ENCODE measurements at regions not wholly inside any gene's neighbourhood (a gene's known extent, or its start where the extent isn't known, plus 50 kb on each side); places are given as distances from the start of the nearest gene placed in this dataset.

DNA sequence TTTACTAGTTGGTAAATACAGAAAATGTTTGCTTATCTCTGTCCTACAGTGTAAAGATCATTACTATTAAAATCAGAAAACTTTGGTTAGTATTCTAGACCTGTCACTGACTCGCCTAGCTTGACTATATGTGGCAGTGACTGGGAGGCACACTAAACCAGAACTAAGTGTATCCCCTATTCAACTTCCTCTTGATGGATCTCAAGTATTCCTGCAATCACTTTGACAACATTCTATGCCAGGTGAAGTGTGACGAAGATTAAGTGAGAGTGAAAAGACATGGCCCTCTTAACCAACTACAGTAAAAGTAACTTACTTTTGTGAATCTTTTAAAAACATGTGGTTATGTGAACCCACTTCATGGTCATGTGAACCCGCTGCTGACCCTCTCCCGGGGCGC, 223.0 kb upstream of the ADAMTS5 start:
- H3K9me3 ChIP-seq (ENCODE audit: control insufficient read depth, low read length, poor library complexity, severe bottlenecking) = no peaks in the 10 kb centered on the region
- Mint-ChIP-seq H3K27ac (no peak overlapping the region), H3K4me1 (no peaks in the 10 kb centered on the region), H3K27me3 (no peaks in the 10 kb centered on the region), H3K36me3 (ENCODE audit: low read depth) (no peaks in the 10 kb centered on the region), H3K4me3 (no peak overlapping the region)
- DNase-seq = no peak
- no peak for ATAC-seq

DNA sequence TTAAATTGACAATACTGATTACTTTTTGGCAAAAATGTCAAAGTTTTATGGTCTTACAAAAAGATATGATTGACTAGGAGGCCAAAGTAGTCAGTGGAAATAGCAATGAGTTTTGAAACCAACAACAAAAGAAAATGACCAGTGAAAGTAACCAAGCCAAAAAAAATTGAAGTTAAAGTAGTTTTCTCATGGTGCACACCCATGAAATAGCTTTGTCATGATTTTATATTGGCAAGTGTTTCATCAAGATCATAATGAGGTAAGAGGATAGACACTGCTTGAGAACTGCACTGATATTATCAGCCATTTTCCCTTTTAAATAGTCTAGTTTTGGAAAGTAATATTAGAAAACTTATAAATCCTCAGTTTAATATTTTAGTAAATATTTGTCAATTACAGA, 206.2 kb upstream of the ADAMTS5 start:
- Mint-ChIP-seq H3K4me1 (no peaks in the 10 kb centered on the region), H3K27ac (no peak overlapping the region), H3K4me3 (no peak overlapping the region), H3K36me3 (ENCODE audit: low read depth) (no peaks in the 10 kb centered on the region), H3K27me3 (no peaks in the 10 kb centered on the region)
- ATAC-seq = no peak
- DNase-seq = no peak
- no peaks in the 10 kb centered on the region for H3K9me3 ChIP-seq (ENCODE audit: control insufficient read depth, low read length, poor library complexity, severe bottlenecking)

DNA sequence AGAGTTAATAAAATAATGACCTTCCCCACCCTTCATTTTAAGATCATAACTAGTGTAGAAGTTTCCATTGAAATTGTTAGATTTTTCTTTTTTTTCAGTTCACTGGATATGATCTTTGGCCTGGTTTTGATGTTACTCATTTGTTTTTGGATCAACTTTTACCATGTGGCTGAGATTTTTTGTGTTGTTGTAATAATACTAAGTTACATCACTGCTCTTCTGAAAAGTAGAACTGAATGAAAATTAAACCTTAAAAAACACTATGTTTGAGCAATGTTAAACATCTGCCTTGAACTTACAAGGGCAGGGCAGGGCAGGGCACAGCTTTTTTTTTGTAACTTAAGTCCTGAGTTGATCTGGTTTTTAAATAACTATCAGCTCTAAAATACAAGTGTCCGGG, 204.8 kb upstream of the ADAMTS5 start:
- H3K36me3 Mint-ChIP-seq (ENCODE audit: low read depth) = no peaks in the 10 kb centered on the region
- H3K4me3 Mint-ChIP-seq = no peak overlapping the region
- H3K9me3 ChIP-seq (ENCODE audit: control insufficient read depth, low read length, poor library complexity, severe bottlenecking) = no peaks in the 10 kb centered on the region
- no peak overlapping the region for H3K27ac Mint-ChIP-seq
- no peaks in the 10 kb centered on the region for H3K4me1 Mint-ChIP-seq
- ATAC-seq = no peak
- DNase-seq = no peak
- no peaks in the 10 kb centered on the region for H3K27me3 Mint-ChIP-seq

DNA sequence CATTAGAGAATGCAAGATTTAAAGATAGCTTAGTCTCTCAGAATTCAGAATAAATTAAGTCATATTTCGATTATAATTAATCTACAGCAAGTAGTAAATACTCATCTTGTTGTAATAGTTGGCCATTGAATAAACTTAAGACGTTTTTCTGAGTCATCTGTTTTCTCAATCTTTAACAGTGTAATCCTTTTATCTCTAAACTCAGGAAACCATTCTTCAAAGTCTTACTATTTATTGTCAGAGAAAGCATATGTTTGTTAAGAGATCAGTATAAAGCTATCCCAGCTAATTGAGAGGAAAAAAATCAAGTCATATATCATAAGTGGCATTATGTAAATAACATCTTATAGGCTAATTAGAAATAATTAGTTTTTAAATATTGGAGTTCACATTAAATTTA, 201.2 kb upstream of the ADAMTS5 start:
- no peaks in the 10 kb centered on the region for H3K27me3 Mint-ChIP-seq
- no peak overlapping the region for H3K27ac Mint-ChIP-seq
- DNase-seq = no peak
- H3K9me3 ChIP-seq (ENCODE audit: control insufficient read depth, low read length, poor library complexity, severe bottlenecking) = no peaks in the 10 kb centered on the region
- no peaks in the 10 kb centered on the region for H3K36me3 Mint-ChIP-seq (ENCODE audit: low read depth)
- no peaks in the 10 kb centered on the region for H3K4me1 Mint-ChIP-seq
- no peak for ATAC-seq
- H3K4me3 Mint-ChIP-seq = no peak overlapping the region

DNA sequence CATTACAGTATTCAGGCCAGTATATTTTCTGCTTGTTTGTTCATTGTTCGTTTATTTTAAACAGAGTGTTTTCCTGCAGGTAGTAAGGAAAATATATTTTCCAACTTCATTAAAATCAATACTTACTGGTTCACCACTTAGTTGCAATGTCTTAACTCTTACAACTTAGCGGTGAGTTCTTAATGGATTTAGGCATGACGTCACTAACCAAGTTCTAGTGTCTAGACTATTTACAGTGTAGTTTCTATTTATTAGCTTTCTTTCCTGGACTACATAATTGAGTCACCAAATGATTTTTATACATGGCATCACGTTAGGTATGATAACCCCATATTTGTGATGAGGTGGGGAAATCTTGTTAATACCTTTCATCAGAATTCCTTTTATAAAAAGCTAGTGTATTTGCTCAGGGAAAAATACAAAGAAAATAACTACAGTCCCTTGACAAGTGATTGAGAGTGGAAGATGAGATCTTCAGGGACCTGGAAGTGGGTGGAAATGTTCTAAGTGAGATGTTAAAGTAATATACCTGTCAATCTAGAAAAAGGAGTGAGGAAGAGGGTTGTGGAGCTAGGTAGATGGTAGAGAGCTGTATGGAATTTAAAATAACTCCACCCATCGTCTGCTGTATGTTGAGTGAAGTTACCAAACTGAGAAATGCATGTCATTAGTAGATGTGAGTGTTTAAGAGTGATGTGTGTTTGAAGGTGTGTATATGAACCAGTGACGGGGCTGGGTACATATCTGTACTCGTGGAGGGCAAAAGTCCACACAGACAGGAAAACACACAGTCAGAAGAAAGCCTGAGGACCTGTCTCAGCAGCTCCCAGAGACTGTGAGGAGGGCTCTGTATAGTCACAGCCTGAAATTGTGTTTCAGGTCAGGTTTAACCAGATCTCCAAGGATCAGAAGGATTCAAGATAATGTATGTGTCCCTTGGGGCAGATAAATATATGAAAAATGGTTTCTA, 197.6 kb upstream of the ADAMTS5 start:
- Mint-ChIP-seq H3K36me3 (ENCODE audit: low read depth) (no peaks in the 10 kb centered on the region), H3K27ac (no peak overlapping the region), H3K4me3 (no peak overlapping the region), H3K27me3 (no peaks in the 10 kb centered on the region), H3K4me1 (no peaks in the 10 kb centered on the region)
- DNase-seq (no peak), ATAC-seq (no peak)
- H3K9me3 ChIP-seq (ENCODE audit: control insufficient read depth, low read length, poor library complexity, severe bottlenecking) = no peaks in the 10 kb centered on the region

- H3K4me3 Mint-ChIP-seq = no peak overlapping the region
- H3K4me1 Mint-ChIP-seq = no peaks in the 10 kb centered on the region
- no peaks in the 10 kb centered on the region for H3K9me3 ChIP-seq (ENCODE audit: control insufficient read depth, low read length, poor library complexity, severe bottlenecking)
- no peaks in the 10 kb centered on the region for H3K27me3 Mint-ChIP-seq
- no peaks in the 10 kb centered on the region for H3K36me3 Mint-ChIP-seq (ENCODE audit: low read depth)
- DNase-seq = no peak
- ATAC-seq = no peak
- no peak overlapping the region for H3K27ac Mint-ChIP-seq
Observed at GRCh38 chr21:27158967-27159366, 192.1 kb upstream of the ADAMTS5 start.

DNA sequence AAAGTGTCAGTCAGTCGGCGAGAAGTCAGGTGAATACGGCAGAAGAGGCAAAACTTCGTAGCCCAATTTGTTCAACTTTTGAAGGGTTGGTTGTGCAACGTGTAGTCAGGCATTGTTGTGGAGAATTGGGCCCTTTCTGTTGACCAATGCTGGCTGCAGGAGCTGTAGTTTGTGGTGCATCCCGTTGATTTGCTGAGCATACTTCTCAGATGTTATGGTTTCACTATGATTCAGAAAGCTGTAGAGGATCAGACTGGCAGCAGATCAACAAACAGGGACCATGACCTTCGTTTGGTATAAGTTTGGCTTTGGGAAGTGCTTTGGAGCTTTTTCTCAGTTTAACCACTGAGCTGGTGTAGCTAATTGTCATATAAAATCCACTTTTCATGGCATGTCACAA, 190.2 kb upstream of the ADAMTS5 start:
- Mint-ChIP-seq H3K27me3 (no peaks in the 10 kb centered on the region), H3K27ac (no peak overlapping the region), H3K36me3 (ENCODE audit: low read depth) (no peaks in the 10 kb centered on the region), H3K4me3 (no peak overlapping the region), H3K4me1 (no peaks in the 10 kb centered on the region)
- no peaks in the 10 kb centered on the region for H3K9me3 ChIP-seq (ENCODE audit: control insufficient read depth, low read length, poor library complexity, severe bottlenecking)
- ATAC-seq (no peak), DNase-seq (no peak)

- H3K27me3 Mint-ChIP-seq = no peaks in the 10 kb centered on the region
- H3K4me1 Mint-ChIP-seq = no peaks in the 10 kb centered on the region
- no peak overlapping the region for H3K4me3 Mint-ChIP-seq
Observed at GRCh38 chr21:27156666-27157065, 189.8 kb upstream of the ADAMTS5 start.

GRCh38 chr21:27155130-27155500, 188.2 kb upstream of the ADAMTS5 start:
- Mint-ChIP-seq H3K4me1 (no peaks in the 10 kb centered on the region), H3K27me3 (no peaks in the 10 kb centered on the region), H3K4me3 (no peak overlapping the region), H3K27ac (no peak overlapping the region), H3K36me3 (ENCODE audit: low read depth) (no peaks in the 10 kb centered on the region)
- ATAC-seq = no peak
- H3K9me3 ChIP-seq (ENCODE audit: control insufficient read depth, low read length, poor library complexity, severe bottlenecking) = no peaks in the 10 kb centered on the region
- DNase-seq = no peak

More at GRCh38 chr21:27156666-27157065, 189.8 kb upstream of the ADAMTS5 start:
- no peak for ATAC-seq
- Mint-ChIP-seq H3K27ac (no peak overlapping the region), H3K36me3 (ENCODE audit: low read depth) (no peaks in the 10 kb centered on the region)
- no peak for DNase-seq
- no peaks in the 10 kb centered on the region for H3K9me3 ChIP-seq (ENCODE audit: control insufficient read depth, low read length, poor library complexity, severe bottlenecking)

DNA sequence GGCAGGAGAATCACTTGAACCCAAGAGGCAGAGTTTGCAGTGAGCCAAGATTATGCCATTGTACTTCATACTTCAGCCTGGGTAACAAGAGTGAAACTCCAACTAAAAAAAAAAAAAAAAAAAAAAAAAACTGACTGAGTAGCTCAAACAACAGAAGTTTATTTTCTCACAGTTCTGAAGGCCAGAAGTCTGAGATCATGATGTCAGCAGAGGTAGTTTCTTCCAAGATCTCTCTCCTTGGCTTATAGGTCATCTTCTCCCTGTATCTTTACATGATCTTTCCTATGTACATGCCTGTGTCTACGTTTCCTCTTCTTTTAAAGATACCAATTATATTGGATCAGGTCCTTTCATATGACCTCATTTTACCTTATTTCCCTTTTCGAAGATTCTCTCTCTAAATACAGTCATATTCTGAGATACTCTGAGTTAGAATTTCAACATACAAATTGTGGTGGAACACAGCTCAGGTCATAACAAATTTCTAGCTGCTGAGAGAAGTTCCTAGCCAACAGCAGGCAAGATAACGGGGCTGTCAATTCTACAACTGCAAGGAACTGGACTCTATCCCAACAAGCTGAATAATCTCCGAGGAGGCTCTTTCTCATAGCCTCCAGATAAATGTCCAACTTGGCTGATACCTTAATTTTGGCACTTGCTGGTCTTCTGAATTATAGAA, 187.7 kb upstream of the ADAMTS5 start:
- H3K36me3 Mint-ChIP-seq (ENCODE audit: low read depth) = no peaks in the 10 kb centered on the region
- H3K27me3 Mint-ChIP-seq = no peaks in the 10 kb centered on the region
- no peaks in the 10 kb centered on the region for H3K4me1 Mint-ChIP-seq
- no peaks in the 10 kb centered on the region for H3K9me3 ChIP-seq (ENCODE audit: control insufficient read depth, low read length, poor library complexity, severe bottlenecking)
- H3K27ac Mint-ChIP-seq = no peak overlapping the region
- DNase-seq (no peak), ATAC-seq (no peak)
- no peak overlapping the region for H3K4me3 Mint-ChIP-seq

DNA sequence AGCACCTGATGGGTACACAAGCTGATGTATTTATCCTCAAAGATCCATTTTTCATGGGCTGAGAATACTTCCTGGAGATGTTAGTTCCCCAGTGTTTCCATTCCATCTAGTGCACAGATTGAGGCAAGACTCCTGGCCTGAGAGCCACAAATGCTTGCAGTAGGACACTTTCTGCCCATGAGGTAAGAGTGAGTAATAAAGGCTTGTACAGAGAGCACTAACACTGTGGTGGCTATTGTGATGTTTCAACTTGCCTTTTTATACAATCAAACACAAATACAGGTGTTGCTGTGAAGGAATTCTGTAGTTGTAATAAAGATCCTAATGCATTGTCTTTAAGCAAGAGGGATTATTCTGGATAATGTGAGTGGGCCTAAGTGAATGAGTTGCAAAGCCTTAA, 186.1 kb upstream of the ADAMTS5 start:
- no peaks in the 10 kb centered on the region for H3K27me3 Mint-ChIP-seq
- no peak overlapping the region for H3K27ac Mint-ChIP-seq
- H3K36me3 Mint-ChIP-seq (ENCODE audit: low read depth) = no peaks in the 10 kb centered on the region
- DNase-seq (no peak), ATAC-seq (no peak)
- H3K9me3 ChIP-seq (ENCODE audit: control insufficient read depth, low read length, poor library complexity, severe bottlenecking) = no peaks in the 10 kb centered on the region
- no peaks in the 10 kb centered on the region for H3K4me1 Mint-ChIP-seq
- H3K4me3 Mint-ChIP-seq = no peak overlapping the region

GRCh38 chr21:27149034-27149433, 182.1 kb upstream of the ADAMTS5 start:
- no peaks in the 10 kb centered on the region for H3K9me3 ChIP-seq (ENCODE audit: control insufficient read depth, low read length, poor library complexity, severe bottlenecking)
- Mint-ChIP-seq H3K27me3 (no peaks in the 10 kb centered on the region), H3K27ac (no peak overlapping the region), H3K36me3 (ENCODE audit: low read depth) (no peaks in the 10 kb centered on the region), H3K4me3 (no peak overlapping the region), H3K4me1 (no peaks in the 10 kb centered on the region)
- ATAC-seq (no peak), DNase-seq (no peak)

DNA sequence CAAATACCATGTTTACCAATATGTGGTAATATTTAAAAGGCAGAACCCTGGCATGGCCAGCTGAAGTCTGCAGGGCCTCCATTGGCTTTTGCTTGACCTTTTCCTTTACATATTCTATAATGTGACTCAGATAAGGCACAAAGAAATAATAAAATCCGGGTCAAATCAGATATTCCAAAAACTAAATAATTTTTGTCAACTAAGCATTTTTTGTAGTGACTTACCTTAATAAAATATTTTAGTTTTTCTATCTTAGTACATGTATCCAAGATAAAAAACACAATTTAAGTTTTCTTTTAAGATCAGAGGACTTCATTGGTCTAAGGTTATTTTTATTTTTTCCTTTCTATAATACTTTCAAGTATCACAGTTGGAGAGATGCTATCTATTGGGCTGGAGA, 179.4 kb upstream of the ADAMTS5 start:
- DNase-seq (no peak), ATAC-seq (no peak)
- H3K4me1 Mint-ChIP-seq = no peaks in the 10 kb centered on the region
- H3K9me3 ChIP-seq (ENCODE audit: control insufficient read depth, low read length, poor library complexity, severe bottlenecking) = no peaks in the 10 kb centered on the region
- no peak overlapping the region for H3K27ac Mint-ChIP-seq
- no peak overlapping the region for H3K4me3 Mint-ChIP-seq
- H3K36me3 Mint-ChIP-seq (ENCODE audit: low read depth) = no peaks in the 10 kb centered on the region
- H3K27me3 Mint-ChIP-seq = no peaks in the 10 kb centered on the region
